Middle frontal gyrus (tissue), 1 donor: ENCODE measurements at regions not wholly inside any gene's neighbourhood (a gene's known extent, or its start where the extent isn't known, plus 50 kb on each side); places are given as distances from the start of the nearest gene placed in this dataset.
"Not testable (repeated sequence)": the region's sequence is repeated elsewhere in the genome, so short reads cannot be mapped to it uniquely, and the experiment has no call there.

Source experiments
- DNase-seq: peaks from one replicate; pipeline ENCODE4 v3.0.0-alpha.2; 2015; ENCODE audit warnings: low spot score; ENCODE audit errors: extremely low spot score

- DNase-seq: no peak
Observed at GRCh38 chr5:143634689-143635088, 177.3 kb upstream of the HMHB1 start.

- DNase-seq: no peak
Observed at GRCh38 chr5:143629871-143630659, 181.9 kb upstream of the HMHB1 start.

- not testable (repeated sequence) for DNase-seq
Observed at GRCh38 chr5:143625048-143625447, 186.9 kb upstream of the HMHB1 start.

GRCh38 chr5:143624465-143624864, 187.5 kb upstream of the HMHB1 start:
- no peak for DNase-seq

GRCh38 chr5:143619040-143619439, 192.9 kb upstream of the HMHB1 start:
- DNase-seq: no peak

GRCh38 chr5:143618141-143618540, 193.8 kb upstream of the HMHB1 start:
- DNase-seq: no peak

GRCh38 chr5:143614831-143615230, 197.1 kb upstream of the HMHB1 start:
- DNase-seq: no peak

- no peak for DNase-seq
Observed at GRCh38 chr5:143613329-143613728, 198.6 kb upstream of the HMHB1 start.

GRCh38 chr5:143610946-143611345, 201.0 kb upstream of the HMHB1 start:
- no peak for DNase-seq

GRCh38 chr5:143606043-143606752, 202.7 kb upstream of the NR3C1 start:
- no peak for DNase-seq

- DNase-seq: no peak
Observed at GRCh38 chr5:143605403-143606005, 202.0 kb upstream of the NR3C1 start.

- DNase-seq: no peak
Observed at GRCh38 chr5:143601917-143602333, 198.4 kb upstream of the NR3C1 start.

- DNase-seq: no peak
Observed at GRCh38 chr5:143601357-143601756, 197.9 kb upstream of the NR3C1 start.

GRCh38 chr5:143600396-143601075, 197.1 kb upstream of the NR3C1 start:
- no peak for DNase-seq

GRCh38 chr5:143599474-143599873, 196.0 kb upstream of the NR3C1 start:
- no peak for DNase-seq

- DNase-seq: no peak
Observed at GRCh38 chr5:143596824-143597223, 193.3 kb upstream of the NR3C1 start.

GRCh38 chr5:143594902-143595818, 191.7 kb upstream of the NR3C1 start:
- no peak for DNase-seq

GRCh38 chr5:143593723-143594122, 190.2 kb upstream of the NR3C1 start:
- no peak for DNase-seq

GRCh38 chr5:143592648-143593047, 189.2 kb upstream of the NR3C1 start:
- no peak for DNase-seq

- no peak for DNase-seq
Observed at GRCh38 chr5:143588933-143589662, 185.6 kb upstream of the NR3C1 start.
